Neural progenitor cell (in vitro differentiated cells): ENCODE measurements at regions not wholly inside any gene's neighbourhood (a gene's known extent, or its start where the extent isn't known, plus 50 kb on each side); places are given as distances from the start of the nearest gene placed in this dataset.

Source experiments
- CTCF ChIP-seq: fragments of 200-600 bp; sonication (generic); IDR thresholded peaks from 2 replicates; pipeline ENCODE4 v1.5.1; 2017; ENCODE audit warnings: antibody characterized with exemption, mild to moderate bottlenecking
- EZH2 ChIP-seq: fragments of 200-600 bp; sonication (generic); IDR thresholded peaks from 2 replicates; pipeline ENCODE4 v1.6.1; 2017; ENCODE audit warnings: antibody characterized with exemption, mild to moderate bottlenecking, moderate library complexity

DNA sequence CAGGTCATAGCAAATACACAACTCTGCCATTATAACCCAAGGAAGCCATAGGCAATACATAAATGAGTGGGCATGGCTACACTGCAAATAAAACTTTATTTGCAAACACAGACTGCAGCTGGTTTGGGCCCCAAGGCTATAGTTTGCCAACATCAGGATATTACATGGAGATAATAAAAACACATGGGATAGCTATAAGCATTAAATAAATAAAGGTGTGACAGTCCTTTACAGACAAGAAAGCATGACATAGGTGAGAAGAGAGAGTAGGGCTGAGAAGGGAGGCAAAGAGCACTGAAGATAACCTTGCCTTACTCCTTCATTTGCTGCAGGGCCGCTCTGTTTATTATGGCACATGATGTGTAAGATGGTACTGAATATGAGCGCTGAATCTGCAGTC, 135.1 kb upstream of the GHITM start:
- TF ChIP-seq EZH2, result no peak
- no peak for TF ChIP-seq CTCF
